SKM-1 treated with dmso at 0.1 percent for 144 hours (cell line): ENCODE measurements at regions not wholly inside any gene's neighbourhood (a gene's known extent, or its start where the extent isn't known, plus 50 kb on each side); places are given as distances from the start of the nearest gene placed in this dataset.
"Not testable (repeated sequence)": the region's sequence is repeated elsewhere in the genome, so short reads cannot be mapped to it uniquely, and the experiment has no call there.

Source experiments
- DNase-seq: peaks from one replicate; lab custom pipeline; 2025; ENCODE audit not compliant: unreplicated experiment; lab: John Stamatoyannopoulos, UW

- no peak for DNase-seq
These were observed 122.9 kb upstream of the SMURF2 start for GRCh38 chr17:64785011-64785421.

- DNase-seq: no peak
These were observed 122.4 kb upstream of the SMURF2 start for GRCh38 chr17:64784353-64785010.

- no peak for DNase-seq
These were observed 121.6 kb upstream of the SMURF2 start for GRCh38 chr17:64783556-64784352.

- DNase-seq: no peak
These were observed 120.9 kb upstream of the SMURF2 start for GRCh38 chr17:64783031-64783461.

- no peak for DNase-seq
These were observed 119.9 kb upstream of the SMURF2 start for GRCh38 chr17:64781810-64782555.

GRCh38 chr17:64781014-64781756 lies 119.1 kb upstream of the SMURF2 start:
- peak; percentile 55 for DNase-seq

- no peak for DNase-seq
These were observed 118.2 kb upstream of the SMURF2 start for GRCh38 chr17:64780096-64781013.

- no peak for DNase-seq
These were observed 117.4 kb upstream of the SMURF2 start for GRCh38 chr17:64779376-64780095.

GRCh38 chr17:64779098-64779375 lies 116.9 kb upstream of the SMURF2 start:
- not testable (repeated sequence) for DNase-seq

- no peak for DNase-seq
These were observed 116.4 kb upstream of the SMURF2 start for GRCh38 chr17:64778240-64779097.

GRCh38 chr17:64777415-64778239 lies 115.5 kb upstream of the SMURF2 start:
- DNase-seq: no peak

- DNase-seq: peak; percentile 74
These were observed 114.8 kb upstream of the SMURF2 start for GRCh38 chr17:64776720-64777414.

- no peak for DNase-seq
These were observed 113.8 kb upstream of the SMURF2 start for GRCh38 chr17:64775701-64776570.

- DNase-seq: no peak
These were observed 112.9 kb upstream of the SMURF2 start for GRCh38 chr17:64774888-64775540.

GRCh38 chr17:64773836-64774761 lies 112.0 kb upstream of the SMURF2 start:
- peak; percentile 13 for DNase-seq
